HG03196 (cell line): ENCODE measurements at regions not wholly inside any gene's neighbourhood (a gene's known extent, or its start where the extent isn't known, plus 50 kb on each side); places are given as distances from the start of the nearest gene placed in this dataset.

Experiments used
- ATAC-seq: cut with Tn5 transposase; IDR thresholded peaks from one replicate; pipeline ENCODE4 v1.9.1; 2021; ENCODE audit not compliant: unreplicated experiment

GRCh38 chr13:58032676-58033460 lies 401.3 kb downstream of the PCDH17 start:
- ATAC-seq: no peak

DNA sequence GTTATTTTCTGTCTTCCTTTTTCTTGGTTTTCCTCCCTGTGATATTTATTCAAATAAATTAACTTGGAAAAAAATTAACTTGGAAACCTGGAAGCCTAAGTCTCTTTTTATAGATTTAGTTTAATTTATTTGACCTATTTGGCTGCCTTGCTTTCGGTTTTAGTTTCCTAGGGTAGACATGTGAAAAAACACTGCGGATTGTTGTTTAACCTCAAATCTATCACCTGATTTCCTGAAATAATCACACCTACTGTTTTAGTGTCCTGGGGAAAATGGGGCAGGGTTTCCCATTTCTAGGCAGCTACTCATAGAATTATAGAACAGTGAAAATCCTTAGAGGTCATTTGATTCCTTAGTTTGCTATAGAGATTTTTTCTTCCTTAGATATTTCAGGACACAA lies 412.4 kb downstream of the PCDH17 start:
- ATAC-seq: no peak

GRCh38 chr13:58048670-58049069 lies 417.1 kb downstream of the PCDH17 start:
- no peak for ATAC-seq

DNA sequence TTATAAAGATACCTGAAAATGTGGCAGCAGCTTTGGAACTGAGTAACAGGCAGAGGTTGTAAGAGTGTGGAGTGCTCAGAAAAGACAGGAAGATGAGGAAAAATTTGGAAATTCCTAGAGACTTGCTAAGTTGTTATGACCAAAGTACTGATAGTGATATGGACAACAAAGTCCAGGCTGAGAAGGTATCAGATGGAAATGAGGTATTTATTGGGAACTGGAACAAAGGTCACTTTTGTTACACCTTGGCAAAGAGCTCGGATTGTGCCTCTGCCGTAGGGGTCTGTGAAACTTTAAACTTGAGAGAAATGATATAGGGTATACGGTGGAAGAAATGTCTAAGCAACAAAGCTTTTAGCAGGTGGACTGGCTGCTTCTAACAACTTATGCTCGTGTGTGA lies 419.9 kb downstream of the PCDH17 start:
- ATAC-seq: no peak

GRCh38 chr13:58051807-58052375 lies 420.3 kb downstream of the PCDH17 start:
- ATAC-seq: no peak

DNA sequence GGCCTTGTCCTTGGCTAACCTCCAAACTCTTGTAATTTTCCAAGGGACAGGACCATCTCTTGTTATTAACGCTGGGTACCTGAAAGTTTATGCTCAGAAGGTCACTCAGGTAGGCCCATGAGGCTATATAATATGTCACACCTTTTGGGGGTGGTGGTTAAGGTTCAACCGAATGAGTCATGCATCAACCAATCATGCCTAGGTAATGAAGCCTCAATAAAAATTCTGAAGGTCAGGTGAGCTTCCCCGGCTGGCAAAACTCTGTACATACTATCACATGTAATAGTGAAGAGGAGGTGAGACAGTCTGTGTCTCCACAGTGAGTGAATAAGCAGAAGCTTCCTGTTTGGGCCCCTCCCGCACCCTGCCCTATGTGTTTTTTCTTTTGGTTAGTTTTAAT lies 424.9 kb downstream of the PCDH17 start:
- no peak for ATAC-seq

- ATAC-seq: no peak
Observed at GRCh38 chr13:58059624-58060023, 428.1 kb downstream of the PCDH17 start.

GRCh38 chr13:58080806-58081205 lies 449.3 kb downstream of the PCDH17 start:
- no peak for ATAC-seq

- no peak for ATAC-seq
Observed at GRCh38 chr13:58081301-58081820, 449.8 kb downstream of the PCDH17 start.

DNA sequence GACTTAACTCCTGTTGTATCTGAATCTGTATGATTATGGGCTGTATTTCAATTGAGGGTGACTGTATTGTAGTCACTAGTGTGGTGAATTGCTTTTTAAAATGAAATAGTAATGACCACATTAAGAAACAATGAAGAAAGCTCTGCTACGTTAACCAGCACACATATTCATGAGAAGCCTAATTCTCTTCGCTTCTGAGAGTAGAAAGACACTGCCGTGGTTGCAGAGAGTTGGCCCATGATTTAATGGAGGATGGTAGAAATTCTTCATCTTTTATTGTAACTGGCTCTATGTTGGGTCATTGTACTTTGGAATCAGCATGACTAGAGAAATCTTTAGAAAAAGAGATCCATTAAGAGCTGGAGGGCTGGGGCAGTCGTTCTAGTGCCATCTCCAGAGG lies 451.5 kb downstream of the PCDH17 start:
- ATAC-seq: no peak

- ATAC-seq: no peak
Observed at GRCh38 chr13:58085274-58085673, 453.7 kb downstream of the PCDH17 start.

DNA sequence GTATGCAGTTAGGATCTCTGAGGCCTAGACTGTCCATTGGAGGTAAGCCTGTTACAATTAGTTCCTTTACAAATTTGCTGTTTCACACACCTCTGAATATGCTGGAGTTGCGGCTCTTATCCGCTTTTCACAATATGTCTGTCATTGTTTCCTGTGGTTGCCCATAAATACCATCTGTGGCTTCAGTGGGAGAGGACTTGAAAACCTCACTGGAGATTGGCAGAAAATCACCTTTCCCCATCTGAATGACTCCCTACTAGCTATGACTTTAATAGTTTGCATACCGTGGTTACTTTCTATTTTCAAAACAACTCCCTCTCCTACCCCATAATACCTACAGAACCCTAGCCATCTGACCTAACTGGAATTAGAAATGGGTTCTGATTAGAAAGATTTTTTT lies 454.3 kb downstream of the PCDH17 start:
- no peak for ATAC-seq

DNA sequence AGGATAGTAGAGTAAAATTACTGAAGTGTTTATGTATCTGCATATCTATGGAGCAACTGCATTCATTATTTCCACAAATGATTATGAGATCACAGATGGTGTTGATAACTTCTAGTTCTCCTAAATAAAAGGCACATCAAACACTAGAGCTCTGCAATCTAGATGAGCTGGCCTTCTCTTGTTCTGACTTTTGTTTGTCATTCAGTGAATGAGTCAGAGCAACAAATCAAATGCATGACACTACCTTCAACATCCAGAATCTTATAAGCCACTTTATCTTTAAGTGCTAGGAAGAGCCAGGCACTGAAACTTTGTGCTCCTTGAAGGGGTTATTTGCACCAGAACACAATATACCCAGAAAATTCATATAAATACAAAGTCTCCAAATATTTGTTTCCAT lies 456.0 kb downstream of the PCDH17 start:
- ATAC-seq: no peak

GRCh38 chr13:58093394-58093793 lies 461.9 kb downstream of the PCDH17 start:
- ATAC-seq: no peak

DNA sequence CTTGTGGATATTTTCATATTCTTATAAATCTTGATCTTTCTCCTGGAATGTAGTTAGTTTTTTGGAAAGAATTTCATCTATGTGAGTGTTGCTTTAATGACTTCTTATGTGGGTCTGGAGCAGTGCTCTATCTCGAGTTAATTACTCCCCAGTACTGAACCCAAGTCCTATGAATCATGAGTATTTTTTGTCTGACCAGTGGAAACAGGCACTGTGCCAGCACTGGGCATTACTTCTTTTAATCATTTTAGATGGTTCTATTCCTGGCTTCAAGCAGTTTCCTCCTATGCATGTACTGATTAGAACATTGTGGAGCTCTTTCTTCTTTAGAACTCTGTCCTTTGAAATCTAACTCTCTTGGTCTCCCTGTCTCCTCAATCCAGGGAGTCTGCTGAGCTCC lies 466.3 kb downstream of the PCDH17 start:
- no peak for ATAC-seq

GRCh38 chr13:58119351-58119750 lies 487.8 kb downstream of the PCDH17 start:
- no peak for ATAC-seq

- no peak for ATAC-seq
Observed at GRCh38 chr13:58119804-58120203, 488.3 kb downstream of the PCDH17 start.

DNA sequence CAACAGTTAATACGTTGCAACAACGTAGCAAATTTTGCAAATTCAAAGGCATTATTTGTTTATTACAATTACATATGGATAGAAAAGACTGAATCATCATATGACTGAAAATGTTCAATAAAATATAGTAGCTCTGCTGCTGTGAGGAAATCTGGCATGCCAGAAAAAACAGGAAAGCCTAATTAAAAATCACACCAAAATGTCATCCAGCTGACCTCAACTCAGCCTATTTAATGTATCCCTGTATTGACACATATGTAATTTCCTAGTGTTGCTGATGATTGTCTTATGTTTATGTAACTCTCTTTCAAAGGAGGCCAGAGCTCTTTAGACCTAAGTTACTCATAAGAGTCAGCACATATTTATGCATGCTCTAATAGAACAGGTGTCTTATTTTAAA lies 495.0 kb downstream of the PCDH17 start:
- no peak for ATAC-seq

DNA sequence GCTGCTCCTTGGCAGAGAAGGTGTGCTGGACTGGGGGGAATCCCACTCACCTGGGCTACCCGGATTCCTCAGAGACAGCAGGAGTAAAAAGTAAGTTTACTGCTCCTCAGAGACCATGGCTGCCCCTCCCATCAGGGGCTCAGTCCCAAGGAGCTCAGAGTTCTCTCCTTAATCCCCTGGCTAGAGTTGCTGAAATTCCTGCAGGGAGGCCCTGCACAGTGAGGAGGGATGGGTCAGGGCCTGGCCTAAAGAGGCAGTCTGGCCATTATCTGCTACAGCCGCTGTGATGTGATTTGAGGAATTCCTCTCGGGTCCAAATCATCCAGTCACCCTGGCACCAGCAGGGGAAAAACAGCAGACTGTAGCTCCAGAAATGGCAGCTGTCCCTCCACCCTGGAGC lies 502.5 kb downstream of the PCDH17 start:
- no peak for ATAC-seq

DNA sequence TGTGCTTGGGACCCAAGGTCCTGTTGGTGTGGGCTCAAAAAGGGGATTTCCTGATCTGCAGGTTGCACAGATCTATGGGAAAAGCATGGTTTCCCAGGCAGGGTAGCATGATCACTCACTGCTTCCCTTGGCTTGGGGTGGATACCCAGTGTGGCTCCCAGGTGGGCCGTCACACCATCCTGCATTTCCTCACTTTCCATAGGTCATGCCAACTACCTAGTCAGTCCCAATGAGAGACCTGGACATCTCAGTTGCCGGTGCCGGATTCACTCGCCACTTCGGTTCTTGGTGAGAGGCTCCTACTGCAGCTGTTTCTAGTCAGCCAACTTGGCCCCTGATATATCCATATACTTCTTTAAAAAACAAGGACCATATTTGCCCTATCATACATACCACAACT lies 503.0 kb downstream of the PCDH17 start:
- ATAC-seq: no peak

DNA sequence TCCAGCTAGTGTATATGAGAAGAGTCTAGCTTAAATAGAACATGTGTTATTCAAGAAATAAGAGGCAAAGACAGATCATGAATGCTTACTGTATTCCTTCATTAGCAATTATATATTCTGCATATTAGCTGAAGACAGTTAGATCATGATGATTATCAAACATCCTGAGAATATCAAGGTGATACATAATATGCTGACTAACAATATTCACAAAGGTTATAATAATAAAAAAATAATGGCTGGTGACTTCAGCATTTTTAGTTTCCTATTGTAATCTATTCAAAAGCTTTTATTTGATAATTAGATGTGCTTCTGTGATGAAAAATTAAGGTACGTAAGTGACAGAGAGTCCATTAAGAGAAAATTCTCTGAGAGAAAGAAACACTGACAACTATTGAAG lies 511.4 kb downstream of the PCDH17 start:
- no peak for ATAC-seq

- no peak for ATAC-seq
Observed at GRCh38 chr13:58144616-58145015, 513.1 kb downstream of the PCDH17 start.

GRCh38 chr13:58151452-58151851 lies 519.9 kb downstream of the PCDH17 start:
- ATAC-seq: no peak
